Erythroblast (primary cell): ENCODE measurements at regions not wholly inside any gene's neighbourhood (a gene's known extent, or its start where the extent isn't known, plus 50 kb on each side); places are given as distances from the start of the nearest gene placed in this dataset.

Experiments used
- DNase-seq, 2 experiments: peaks; one replicate each; lab custom pipeline; 2025; lab: John Stamatoyannopoulos, UW
- GATA1 ChIP-seq: IDR thresholded peaks from 2 replicates; pipeline ENCODE4 v1.6.1; 2011; ENCODE audit warnings: low read depth, mild to moderate bottlenecking, control low read depth, low read length, moderate library complexity
- POLR2A ChIP-seq: IDR thresholded peaks from 2 replicates; pipeline ENCODE4 v1.6.1; 2011; ENCODE audit warnings: mild to moderate bottlenecking, low read length

DNA sequence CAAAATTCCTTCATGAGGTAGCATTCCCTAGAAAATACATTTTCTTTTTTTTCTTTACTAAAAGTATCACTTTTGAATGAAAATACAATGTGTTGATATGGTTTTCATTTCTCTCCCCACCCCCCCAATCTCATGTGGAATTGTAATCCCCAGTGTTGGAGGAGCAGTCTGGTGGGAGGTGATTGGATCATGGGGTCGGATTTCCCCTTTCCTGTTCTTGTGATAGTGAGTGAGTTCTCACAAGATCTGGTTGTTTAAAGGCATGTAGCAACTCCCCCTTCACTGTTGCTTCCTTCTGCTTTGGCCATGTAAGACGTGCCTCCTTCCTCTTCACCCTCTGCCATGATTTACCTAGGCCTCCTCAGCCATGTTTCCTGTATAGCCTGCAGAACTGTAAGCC is 790.3 kb upstream of the KCND2 start:
- TF ChIP-seq GATA1 (no peak), POLR2A (no peak)
- no peak for DNase-seq

- DNase-seq = no peak
- TF ChIP-seq GATA1 (no peak), POLR2A (no peak)
Observed at GRCh38 chr7:119483364-119483763, 789.6 kb upstream of the KCND2 start.

GRCh38 chr7:119514326-119514725 is 758.6 kb upstream of the KCND2 start:
- TF ChIP-seq POLR2A (no peak), GATA1 (no peak)
- no peak for DNase-seq

DNA sequence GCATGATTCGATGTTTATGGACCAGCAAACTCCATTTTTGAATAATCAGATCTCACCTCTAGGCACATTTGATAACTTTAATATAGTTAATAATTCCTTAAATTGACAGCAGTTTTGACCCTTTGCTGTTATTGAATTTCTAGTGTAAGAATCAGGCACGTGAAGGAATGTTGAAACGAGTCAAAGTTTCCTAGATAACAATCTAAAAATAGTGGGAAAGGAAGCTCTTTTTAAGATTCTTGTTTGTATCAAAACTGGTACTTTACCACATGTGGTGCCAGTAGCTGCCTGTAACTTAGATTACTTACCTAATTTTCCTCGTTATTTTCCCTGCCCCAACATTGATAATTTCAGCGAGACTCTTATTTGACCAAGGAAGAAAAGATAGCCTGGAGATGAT is 757.8 kb upstream of the KCND2 start:
- no peak for TF ChIP-seq GATA1
- TF ChIP-seq POLR2A = no peak
- DNase-seq = no peak

GRCh38 chr7:119515962-119516361 is 757.0 kb upstream of the KCND2 start:
- DNase-seq = no peak
- TF ChIP-seq POLR2A = no peak
- no peak for TF ChIP-seq GATA1

DNA sequence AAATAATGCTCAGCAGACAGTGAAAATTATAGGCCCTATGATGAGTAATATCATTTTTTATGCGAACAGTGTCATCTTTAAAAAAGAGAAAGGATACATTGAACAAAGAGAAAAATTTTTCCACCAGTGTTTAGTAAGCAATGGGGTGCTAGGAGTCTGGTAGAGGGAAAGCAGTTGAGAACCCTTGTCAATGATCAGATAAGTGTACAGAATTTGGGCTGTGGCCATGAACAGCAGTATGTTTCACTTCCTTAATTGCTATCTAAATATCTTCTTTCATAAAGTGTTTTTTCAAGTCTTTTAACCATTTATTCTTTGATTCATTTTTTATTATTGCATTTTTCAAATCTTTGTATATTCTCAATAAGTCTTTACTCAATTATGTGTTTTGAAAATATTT is 750.7 kb upstream of the KCND2 start:
- no peak for DNase-seq
- TF ChIP-seq GATA1 (no peak), POLR2A (no peak)

GRCh38 chr7:119522698-119523097 is 750.3 kb upstream of the KCND2 start:
- TF ChIP-seq GATA1 (no peak), POLR2A (no peak)
- no peak for DNase-seq

GRCh38 chr7:119545118-119545517 is 727.9 kb upstream of the KCND2 start:
- TF ChIP-seq GATA1 (no peak), POLR2A (no peak)
- DNase-seq = no peak

GRCh38 chr7:119555788-119556187 is 717.2 kb upstream of the KCND2 start:
- TF ChIP-seq POLR2A (no peak), GATA1 (no peak)
- no peak for DNase-seq

GRCh38 chr7:119556436-119556835 is 716.5 kb upstream of the KCND2 start:
- no peak for TF ChIP-seq POLR2A
- DNase-seq = no peak

GRCh38 chr7:119561751-119562150 is 711.2 kb upstream of the KCND2 start:
- DNase-seq = no peak
- TF ChIP-seq GATA1 = no peak
- TF ChIP-seq POLR2A = no peak

- TF ChIP-seq GATA1 = no peak
- no peak for TF ChIP-seq POLR2A
- DNase-seq = no peak
Observed at GRCh38 chr7:119562839-119563238, 710.1 kb upstream of the KCND2 start.

DNA sequence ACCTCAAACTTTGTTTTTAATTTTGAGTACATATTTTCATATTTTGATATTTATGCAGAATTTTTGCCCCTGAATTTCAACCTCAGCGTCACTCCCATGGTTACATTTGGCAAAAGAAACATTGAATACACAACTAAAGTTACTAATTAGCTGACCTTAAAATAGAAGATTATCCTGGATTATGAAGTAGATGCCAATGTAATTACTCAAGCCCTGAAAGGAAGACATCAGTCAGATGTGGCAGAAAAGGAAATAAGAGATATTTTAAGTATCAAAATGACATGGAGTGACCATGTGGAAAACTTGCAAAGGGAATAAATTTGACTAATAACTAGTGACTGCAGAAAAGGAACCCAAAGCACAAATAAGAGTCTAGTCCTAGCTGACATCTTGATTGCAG is 701.3 kb upstream of the KCND2 start:
- TF ChIP-seq POLR2A (no peak), GATA1 (no peak)
- no peak for DNase-seq

DNA sequence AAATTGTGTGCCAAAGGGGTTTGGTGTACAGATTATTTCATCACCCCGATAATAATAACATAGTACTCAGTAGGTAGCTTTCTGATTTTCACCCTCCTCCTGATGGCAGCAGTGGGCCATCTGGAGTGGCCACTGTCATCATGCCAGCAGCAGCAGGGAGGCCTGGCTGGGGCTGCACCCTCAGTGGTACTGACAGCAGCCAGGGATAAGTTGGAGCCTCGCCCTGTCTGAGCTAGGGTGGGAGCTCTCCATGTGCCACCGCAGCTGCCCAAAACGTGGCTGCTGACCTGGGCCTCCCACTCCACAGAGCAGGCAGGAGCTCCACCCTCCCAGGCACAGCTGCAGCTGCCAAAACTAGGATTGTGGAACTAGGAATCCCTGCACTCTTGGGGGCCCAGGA is 700.8 kb upstream of the KCND2 start:
- TF ChIP-seq GATA1 = no peak
- no peak for TF ChIP-seq POLR2A
- DNase-seq = no peak

- no peak for TF ChIP-seq GATA1
- no peak for TF ChIP-seq POLR2A
- no peak for DNase-seq
Observed at GRCh38 chr7:119572541-119572940, 700.4 kb upstream of the KCND2 start.

- DNase-seq = no peak
- TF ChIP-seq GATA1 = no peak
- TF ChIP-seq POLR2A = no peak
Observed at GRCh38 chr7:119578116-119578515, 694.9 kb upstream of the KCND2 start.

- TF ChIP-seq POLR2A (no peak), GATA1 (no peak)
- DNase-seq = no peak
Observed at GRCh38 chr7:119594956-119595355, 678.0 kb upstream of the KCND2 start.
